EL (cell line): ENCODE measurements at regions not wholly inside any gene's neighbourhood (a gene's known extent, or its start where the extent isn't known, plus 50 kb on each side); places are given as distances from the start of the nearest gene placed in this dataset.

Source experiments
- DNase-seq: peaks from one replicate; pipeline ENCODE4 v3.0.0-alpha.2; 2016

- DNase-seq, result no peak
Observed at GRCh38 chr1:213899413-213899812, 88.4 kb upstream of the PROX1 start.

DNA sequence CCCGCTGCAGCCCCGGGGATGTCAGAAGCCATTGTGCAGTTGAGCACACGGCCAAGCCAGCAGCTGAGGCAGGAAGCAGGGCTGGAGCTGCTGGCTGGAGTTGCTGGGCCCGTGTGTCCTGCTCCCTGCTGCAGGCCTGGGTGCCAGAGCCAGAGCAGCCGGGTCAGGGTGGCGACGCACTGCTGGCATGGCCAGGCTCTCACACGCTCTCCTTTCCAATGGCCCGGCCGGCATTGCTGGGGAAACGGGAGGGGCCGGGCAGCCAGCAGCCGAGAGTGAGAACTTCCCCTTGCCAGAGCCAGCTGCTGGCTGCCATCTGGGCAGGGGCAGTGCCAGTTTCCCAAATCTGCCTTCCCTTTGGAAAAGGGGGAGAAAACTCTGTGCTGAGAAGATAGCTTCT lies 82.4 kb upstream of the PROX1 start:
- DNase-seq, result no peak

GRCh38 chr1:213908521-213908920 lies 79.3 kb upstream of the PROX1 start:
- no peak for DNase-seq

- DNase-seq, result no peak
Observed at GRCh38 chr1:213914392-213914791, 73.4 kb upstream of the PROX1 start.

GRCh38 chr1:213921311-213921710 lies 66.5 kb upstream of the PROX1 start:
- no peak for DNase-seq

DNA sequence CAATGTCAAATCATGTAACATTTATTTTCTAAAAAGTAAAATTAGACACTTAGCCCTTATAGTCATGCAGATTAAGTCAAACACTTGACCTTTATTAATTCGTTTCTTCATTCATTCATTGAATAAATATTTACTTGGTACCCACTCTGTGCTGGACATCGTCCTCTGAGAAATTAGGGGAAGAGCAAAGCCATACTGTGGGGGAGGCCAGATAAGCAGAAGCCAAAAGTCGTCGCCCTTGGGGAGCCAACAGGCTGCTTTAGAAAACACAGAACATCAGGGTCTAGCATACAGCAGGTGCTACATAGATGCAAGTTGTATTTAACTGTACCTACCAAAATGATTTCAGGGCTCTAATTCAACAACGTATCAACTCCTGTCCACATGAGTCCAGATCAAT lies 66.1 kb upstream of the PROX1 start:
- DNase-seq, result no peak

- no peak for DNase-seq
Observed at GRCh38 chr1:213925531-213926182, 62.1 kb upstream of the PROX1 start.

DNA sequence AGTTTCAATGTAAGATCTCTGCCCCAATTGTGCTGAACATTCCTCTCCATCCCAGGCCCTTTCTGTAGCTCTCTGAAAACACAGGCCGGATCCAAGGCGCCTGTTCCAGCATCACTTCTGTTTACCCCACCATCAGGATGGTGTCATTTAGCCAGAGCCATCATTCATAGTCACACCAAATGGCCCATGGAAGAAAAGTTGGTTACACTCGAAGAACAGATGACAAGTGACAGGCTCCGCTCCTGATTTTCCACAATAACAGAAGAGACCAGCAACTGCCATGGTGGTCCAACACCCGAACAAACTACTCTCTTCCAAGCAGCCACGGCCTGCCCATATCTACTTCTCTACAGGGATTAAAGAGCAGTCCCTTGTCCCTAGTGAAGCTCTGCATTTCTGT lies 59.9 kb upstream of the PROX1 start:
- DNase-seq, result no peak

DNA sequence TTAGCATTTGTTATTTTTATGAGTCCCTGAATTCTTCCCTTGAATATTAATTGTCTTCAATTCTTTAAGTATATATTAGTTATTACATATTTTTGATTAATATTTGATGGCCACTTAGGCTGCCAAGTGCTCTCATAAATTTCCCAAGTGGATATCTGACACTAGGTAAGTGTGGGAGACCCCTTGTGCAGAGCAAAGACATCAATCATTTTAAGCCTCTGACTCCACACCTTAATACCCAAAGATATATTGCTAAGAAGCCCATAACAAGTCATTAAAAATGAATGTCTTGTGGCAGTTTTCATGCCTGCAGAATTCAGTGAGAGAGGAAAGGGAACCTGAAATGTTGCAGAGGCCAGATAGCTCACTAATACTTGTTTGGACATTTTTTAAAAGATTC lies 58.4 kb upstream of the PROX1 start:
- DNase-seq, result no peak

- DNase-seq, result no peak
Observed at GRCh38 chr1:213931836-213932235, 55.9 kb upstream of the PROX1 start.

- DNase-seq, result no peak
Observed at GRCh38 chr1:213933336-213933735, 54.4 kb upstream of the PROX1 start.

DNA sequence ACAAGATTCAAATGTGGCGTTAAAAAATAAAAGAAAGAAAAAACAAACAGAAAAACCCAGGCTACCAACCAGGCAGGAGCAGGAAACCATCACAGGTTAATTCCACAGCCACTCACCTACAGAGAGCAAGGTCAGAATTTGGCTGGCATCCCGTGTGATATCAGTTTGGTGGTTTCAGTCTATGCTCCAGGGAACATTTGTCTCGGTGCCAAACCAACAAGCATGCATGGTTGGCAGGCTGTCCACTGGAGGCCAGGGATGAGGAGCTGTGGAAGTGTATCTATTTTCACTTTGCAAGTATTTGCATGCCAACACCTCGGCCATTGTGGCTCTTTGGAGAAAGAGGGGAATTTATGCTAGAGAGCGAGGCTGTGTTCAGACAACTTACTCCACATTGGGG lies 53.1 kb upstream of the PROX1 start:
- DNase-seq, result no peak

- DNase-seq, result no peak
Observed at GRCh38 chr1:213936571-213936970, 51.2 kb upstream of the PROX1 start.
